Central memory CD8-positive, alpha-beta T cell (primary cell): ENCODE measurements at regions not wholly inside any gene's neighbourhood (a gene's known extent, or its start where the extent isn't known, plus 50 kb on each side); places are given as distances from the start of the nearest gene placed in this dataset.
"Not testable (repeated sequence)": the region's sequence is repeated elsewhere in the genome, so short reads cannot be mapped to it uniquely, and the experiment has no call there.

ENCODE experiments used
- ATAC-seq: fragments of 150-1000 bp; cut with Tn5 transposase; replicated peaks from 2 replicates; pipeline ENCODE4 v1.10.0; 2022; ENCODE audit warnings: mild to moderate bottlenecking, moderate FRiP score, moderate number of reproducible peaks; ENCODE audit not compliant: poor library complexity, severe bottlenecking; ENCODE audit errors: extremely low read depth
- DNase-seq, 2 donors: peaks; one replicate each; pipeline ENCODE4 v3.0.0; 2021; ENCODE audit warnings: low spot score in 2 of 2
- H3K27ac Mint-ChIP-seq: one replicate; pipeline ENCODE4 v1.8.0; 2022; ENCODE audit warnings: low read depth, mild to moderate bottlenecking, moderate library complexity, mixed read lengths
- H3K27me3 Mint-ChIP-seq: one replicate; pipeline ENCODE4 v1.8.0; 2022; ENCODE audit warnings: mixed read lengths
- H3K36me3 Mint-ChIP-seq: one replicate; pipeline ENCODE4 v1.8.0; 2022; ENCODE audit warnings: mild to moderate bottlenecking, moderate library complexity, mixed read lengths; ENCODE audit not compliant: insufficient read depth
- H3K4me1 Mint-ChIP-seq: one replicate; pipeline ENCODE4 v1.8.0; 2022; ENCODE audit warnings: mixed read lengths
- H3K4me3 Mint-ChIP-seq: one replicate; pipeline ENCODE4 v1.8.0; 2022; ENCODE audit warnings: mild to moderate bottlenecking, moderate library complexity, mixed read lengths
- H3K9me3 Mint-ChIP-seq: one replicate; pipeline ENCODE4 v1.8.0; 2022; ENCODE audit warnings: mixed read lengths

DNA sequence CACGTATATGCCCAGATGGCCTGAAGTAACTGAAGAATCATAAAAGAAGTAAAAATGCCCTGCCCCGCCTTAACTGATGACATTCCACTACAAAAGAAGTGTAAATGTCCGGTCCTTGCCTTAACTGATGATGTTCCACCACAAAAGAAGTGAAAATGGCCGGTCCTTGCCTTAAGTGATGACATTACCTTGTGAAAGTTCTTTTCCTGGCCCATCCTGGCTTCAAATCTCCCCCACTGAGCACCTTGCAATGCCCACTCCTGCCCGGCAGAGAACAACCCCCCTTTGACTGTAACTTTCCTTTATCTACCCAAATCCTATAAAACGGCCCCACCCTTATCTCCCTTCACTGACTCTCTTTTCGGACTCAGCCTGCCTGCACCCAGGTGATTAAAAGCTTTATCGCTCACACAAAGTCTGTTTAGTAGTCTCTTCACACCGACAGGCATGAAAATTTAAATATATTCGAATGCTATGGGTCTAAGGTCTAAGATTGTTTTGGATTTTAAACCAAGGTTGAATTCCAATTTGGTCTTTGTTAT is 329.3 kb upstream of the POT1 start:
- ATAC-seq, H3K27me3 Mint-ChIP-seq, H3K36me3 Mint-ChIP-seq, H3K4me3 Mint-ChIP-seq, H3K27ac Mint-ChIP-seq, H3K4me1 Mint-ChIP-seq, DNase-seq: not testable (repeated sequence)
- H3K9me3 Mint-ChIP-seq: peaks cover 32% of the 10 kb centered on the region

DNA sequence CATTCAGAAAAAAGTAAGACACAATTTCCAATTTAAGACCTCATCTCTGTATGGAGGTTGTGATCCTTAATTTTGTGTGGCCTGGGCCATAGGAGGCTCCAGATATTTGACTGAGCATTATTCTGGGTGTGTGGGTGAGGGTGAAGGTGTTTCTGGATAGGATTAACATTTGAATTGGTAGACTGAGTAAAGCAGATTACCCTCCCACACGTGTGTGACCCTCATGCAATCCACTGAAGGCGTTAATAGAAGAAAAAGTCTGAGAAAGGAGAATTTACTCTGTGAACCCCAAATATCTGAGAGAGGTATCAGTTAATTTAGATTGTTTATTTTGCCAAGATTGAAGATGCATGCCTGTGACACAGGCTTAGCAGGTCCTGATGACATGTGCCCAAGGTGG is 328.0 kb upstream of the POT1 start:
- Mint-ChIP-seq H3K9me3 (peaks cover 28% of the 10 kb centered on the region), H3K4me3 (no peak overlapping the region), H3K27ac (no peak overlapping the region), H3K4me1 (no peaks in the 10 kb centered on the region), H3K27me3 (no peaks in the 10 kb centered on the region), H3K36me3 (no peaks in the 10 kb centered on the region)
- ATAC-seq: no peak
- DNase-seq: no peak

DNA sequence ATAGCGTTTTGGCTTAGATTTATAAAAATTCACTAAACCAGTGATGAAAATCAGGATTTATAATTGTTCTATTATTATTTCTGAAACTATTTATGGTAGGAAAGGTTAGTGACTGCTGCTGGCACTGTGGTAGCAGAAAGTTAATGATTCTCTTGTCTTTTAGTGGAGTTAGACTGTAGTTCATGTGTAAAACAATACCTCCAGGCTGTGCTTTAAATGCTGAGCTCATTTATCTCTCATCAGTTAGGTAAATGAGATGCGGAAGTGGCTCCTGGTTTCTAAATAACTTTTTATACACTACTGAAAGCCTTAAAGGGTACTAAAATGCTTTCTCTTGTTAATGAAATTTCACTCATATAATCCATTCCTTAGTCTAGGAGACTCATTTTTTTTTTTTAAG is 326.8 kb upstream of the POT1 start:
- Mint-ChIP-seq H3K27me3 (no peaks in the 10 kb centered on the region), H3K4me1 (no peaks in the 10 kb centered on the region), H3K9me3 (peaks cover 32% of the 10 kb centered on the region), H3K4me3 (no peak overlapping the region), H3K36me3 (no peaks in the 10 kb centered on the region), H3K27ac (no peak overlapping the region)
- ATAC-seq: no peak
- DNase-seq: no peak

DNA sequence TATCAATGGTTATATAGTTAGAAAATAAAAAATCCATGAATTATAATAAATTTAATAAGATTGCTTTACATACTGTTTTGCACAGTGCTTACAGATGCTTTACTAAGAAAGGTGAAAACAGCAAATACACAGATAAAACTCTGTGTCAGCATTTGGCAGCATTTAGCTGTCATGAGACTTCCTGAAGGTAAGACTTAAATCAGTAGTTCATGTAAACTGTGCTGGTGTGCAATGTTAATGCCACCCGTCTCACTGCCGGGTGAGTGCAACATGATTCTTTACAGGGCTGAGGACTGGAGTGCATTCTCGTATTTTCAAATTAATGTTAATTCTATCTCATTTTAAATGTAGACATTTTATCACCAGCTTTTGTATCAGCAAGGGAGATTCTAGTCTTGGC is 326.2 kb upstream of the POT1 start:
- Mint-ChIP-seq H3K9me3 (peaks cover 26% of the 10 kb centered on the region), H3K27ac (no peak overlapping the region), H3K27me3 (no peaks in the 10 kb centered on the region), H3K36me3 (no peaks in the 10 kb centered on the region), H3K4me3 (no peak overlapping the region), H3K4me1 (no peaks in the 10 kb centered on the region)
- ATAC-seq (no peak), DNase-seq (no peak)

DNA sequence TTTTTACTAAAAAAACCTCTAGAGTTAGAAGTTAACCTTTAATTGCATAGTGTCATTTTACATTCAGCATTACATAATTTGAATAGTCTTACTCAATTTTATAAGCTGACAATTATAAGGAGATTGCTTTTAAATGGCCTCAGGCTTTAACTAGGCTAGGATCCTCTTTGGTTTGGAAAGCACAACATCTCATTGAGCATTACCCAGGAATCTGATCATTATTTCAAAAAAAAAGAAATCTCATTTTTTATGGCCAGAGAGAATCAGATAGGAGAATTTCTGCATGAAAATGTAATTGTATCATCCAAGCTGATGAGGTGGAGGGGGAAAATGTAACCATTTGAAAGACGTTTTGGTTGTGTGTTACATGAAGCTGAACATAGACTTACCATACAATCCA is 324.9 kb upstream of the POT1 start:
- H3K4me1 Mint-ChIP-seq: no peaks in the 10 kb centered on the region
- H3K9me3 Mint-ChIP-seq: peaks cover 17% of the 10 kb centered on the region
- H3K27me3 Mint-ChIP-seq: no peaks in the 10 kb centered on the region
- no peak overlapping the region for H3K4me3 Mint-ChIP-seq
- no peak for ATAC-seq
- no peak for DNase-seq
- no peaks in the 10 kb centered on the region for H3K36me3 Mint-ChIP-seq
- no peak overlapping the region for H3K27ac Mint-ChIP-seq

DNA sequence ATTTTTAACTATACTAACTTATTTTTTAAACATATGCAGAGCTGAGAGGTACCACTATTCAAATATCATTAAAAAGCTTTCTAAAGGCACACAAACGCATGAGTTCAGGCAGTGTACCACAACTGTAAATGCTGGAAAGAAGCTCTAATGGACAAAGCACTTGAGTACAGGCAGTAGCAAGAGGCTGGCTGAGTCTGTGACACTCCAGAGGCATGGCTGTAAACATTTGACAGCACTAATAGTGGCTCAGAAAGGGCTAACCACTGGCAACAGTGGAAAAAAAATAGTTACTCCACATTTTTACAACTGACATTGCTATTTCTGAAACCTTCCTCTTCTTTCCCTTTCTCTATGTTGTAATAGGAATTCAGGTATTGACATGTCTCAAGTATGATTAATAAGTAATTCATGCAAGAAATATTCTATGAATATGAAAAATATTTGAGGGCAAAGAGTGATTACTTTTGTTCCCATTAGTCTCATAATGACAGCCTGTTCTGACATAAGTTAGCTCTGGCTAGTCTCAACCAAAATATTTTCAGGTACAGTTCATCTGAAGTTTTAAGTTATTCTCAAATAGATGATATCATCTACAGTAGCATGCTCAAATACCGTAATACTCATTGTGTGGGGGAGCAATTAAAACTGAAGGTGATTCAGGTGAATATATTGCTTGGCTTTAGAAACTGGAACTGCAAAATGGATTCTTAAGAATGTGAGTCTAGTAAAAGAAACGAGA is 324.0 kb upstream of the POT1 start:
- Mint-ChIP-seq H3K4me1 (no peaks in the 10 kb centered on the region), H3K27me3 (no peaks in the 10 kb centered on the region), H3K36me3 (no peaks in the 10 kb centered on the region), H3K4me3 (no peak overlapping the region), H3K27ac (no peak overlapping the region), H3K9me3 (peaks cover 15% of the 10 kb centered on the region)
- ATAC-seq: no peak
- DNase-seq: no peak

DNA sequence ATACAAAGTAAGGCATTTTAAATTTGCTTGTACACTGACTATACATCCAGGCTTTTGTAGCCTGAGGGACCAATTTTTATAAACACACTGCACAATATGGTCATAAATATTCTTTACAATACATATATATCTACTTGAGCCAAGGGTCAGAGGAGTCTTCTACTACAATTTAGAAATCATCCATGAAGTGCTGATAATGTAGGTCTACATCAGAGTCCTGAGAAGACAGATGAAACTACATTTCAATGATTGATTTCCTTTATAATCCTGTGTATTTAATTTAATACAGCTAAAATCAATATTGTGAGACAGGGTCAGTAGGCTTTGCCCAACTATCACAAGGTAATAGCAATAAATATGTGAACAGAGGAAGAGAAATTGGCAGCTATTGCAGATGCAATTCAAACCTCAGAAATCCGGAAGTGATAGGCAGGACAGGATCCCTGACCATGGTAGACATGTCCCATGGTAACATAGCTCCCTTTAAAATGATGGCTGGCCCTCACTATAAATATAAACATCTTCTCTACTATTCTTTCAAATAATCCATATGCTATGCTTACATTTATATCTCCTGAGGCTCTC is 318.0 kb upstream of the POT1 start:
- H3K27ac Mint-ChIP-seq: no peak overlapping the region

DNA sequence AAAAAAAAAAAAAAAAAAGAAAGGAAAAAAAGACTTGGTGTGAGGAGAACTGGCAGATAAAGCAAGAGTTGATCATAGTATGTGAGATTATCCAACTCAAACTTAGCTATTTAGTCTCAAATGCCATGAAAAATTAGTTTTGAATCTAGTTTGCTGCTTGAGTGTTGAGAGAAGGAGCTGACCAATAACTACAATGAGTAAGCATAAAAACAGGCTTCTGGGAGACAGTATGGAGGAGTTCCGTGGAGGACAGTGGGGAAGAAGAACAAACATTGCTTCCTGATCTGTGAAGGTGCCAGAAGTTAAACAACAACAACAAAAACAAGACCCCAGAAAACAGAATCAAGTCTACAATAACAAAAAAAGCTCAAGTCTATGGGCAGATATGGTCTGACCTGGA is 317.1 kb upstream of the POT1 start:
- Mint-ChIP-seq H3K27ac (no peak overlapping the region), H3K36me3 (no peaks in the 10 kb centered on the region), H3K9me3 (peaks cover 9% of the 10 kb centered on the region), H3K4me3 (no peak overlapping the region), H3K27me3 (no peaks in the 10 kb centered on the region), H3K4me1 (no peaks in the 10 kb centered on the region)
- DNase-seq: no peak
- no peak for ATAC-seq

More for the DNA sequence above, 318.0 kb upstream of the POT1 start:
- no peak for ATAC-seq
- no peak for DNase-seq
- no peaks in the 10 kb centered on the region for H3K27me3 Mint-ChIP-seq
- no peaks in the 10 kb centered on the region for H3K36me3 Mint-ChIP-seq
- H3K4me1 Mint-ChIP-seq: no peaks in the 10 kb centered on the region
- peaks cover 18% of the 10 kb centered on the region for H3K9me3 Mint-ChIP-seq
- no peak overlapping the region for H3K4me3 Mint-ChIP-seq

DNA sequence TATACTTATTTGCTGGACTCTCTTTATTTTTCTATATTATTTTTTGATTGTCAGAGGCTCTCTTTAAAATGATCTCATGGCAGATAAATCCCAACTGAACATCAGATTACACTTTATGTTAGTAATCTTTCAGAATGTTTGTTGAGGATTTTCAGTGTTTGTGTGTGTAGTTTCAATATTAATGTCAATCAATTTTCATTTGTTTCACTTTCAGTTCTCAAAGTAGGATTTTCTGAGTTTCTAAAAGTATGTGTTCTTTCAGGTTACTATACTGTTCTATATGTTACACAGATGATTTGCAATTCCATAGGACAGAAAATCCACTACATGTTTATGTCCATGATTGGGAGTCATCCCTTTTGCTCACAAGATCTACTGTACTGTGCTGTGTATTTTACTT is 311.9 kb upstream of the POT1 start:
- Mint-ChIP-seq H3K9me3 (peaks cover 2% of the 10 kb centered on the region), H3K27me3 (no peaks in the 10 kb centered on the region), H3K4me3 (no peak overlapping the region), H3K4me1 (no peaks in the 10 kb centered on the region), H3K27ac (no peak overlapping the region), H3K36me3 (no peaks in the 10 kb centered on the region)
- no peak for ATAC-seq
- DNase-seq: no peak

DNA sequence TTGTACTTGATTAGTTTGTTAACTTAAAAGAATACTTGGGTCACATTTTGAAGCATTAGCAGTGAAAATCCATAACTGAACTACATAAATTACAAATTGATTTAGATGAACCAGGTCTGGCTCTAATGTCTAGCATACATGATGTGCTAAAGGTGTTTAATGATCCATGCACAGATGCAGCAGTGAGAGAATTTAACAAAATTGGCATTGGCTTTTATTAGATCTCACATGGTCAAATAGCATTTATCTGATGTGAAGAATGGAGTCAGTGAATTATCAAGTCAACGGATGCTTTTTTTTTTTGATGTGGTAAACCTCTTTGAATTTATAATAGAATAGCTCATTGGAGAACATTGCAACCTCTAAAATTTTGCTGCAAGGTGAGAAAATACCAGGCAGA is 293.0 kb upstream of the POT1 start:
- H3K36me3 Mint-ChIP-seq: peaks cover 2% of the 10 kb centered on the region
- no peaks in the 10 kb centered on the region for H3K4me1 Mint-ChIP-seq
- DNase-seq (no peak), ATAC-seq (no peak)
- H3K4me3 Mint-ChIP-seq: no peak overlapping the region
- H3K27me3 Mint-ChIP-seq: no peaks in the 10 kb centered on the region
- no peak overlapping the region for H3K27ac Mint-ChIP-seq
- peaks cover 6% of the 10 kb centered on the region for H3K9me3 Mint-ChIP-seq

DNA sequence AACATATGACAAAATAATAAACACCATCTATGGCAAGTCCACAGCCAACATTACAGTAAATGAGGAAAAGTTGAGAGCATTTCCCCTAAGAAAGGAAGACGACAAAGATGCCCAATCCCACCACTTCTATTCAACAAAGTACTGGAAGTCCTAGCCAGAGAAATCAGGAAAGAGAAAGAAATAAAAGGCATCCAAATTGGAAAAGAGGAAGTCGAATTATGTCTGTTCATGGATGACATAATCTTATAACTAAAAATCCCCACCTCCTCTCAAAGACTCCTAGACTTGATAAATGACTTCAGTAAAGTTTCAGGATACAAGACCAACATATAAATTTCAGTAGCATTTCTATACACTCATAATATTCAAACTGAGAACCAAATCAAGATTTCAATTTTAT is 288.5 kb upstream of the POT1 start:
- H3K27ac Mint-ChIP-seq: no peak overlapping the region
- H3K4me3 Mint-ChIP-seq: no peak overlapping the region

DNA sequence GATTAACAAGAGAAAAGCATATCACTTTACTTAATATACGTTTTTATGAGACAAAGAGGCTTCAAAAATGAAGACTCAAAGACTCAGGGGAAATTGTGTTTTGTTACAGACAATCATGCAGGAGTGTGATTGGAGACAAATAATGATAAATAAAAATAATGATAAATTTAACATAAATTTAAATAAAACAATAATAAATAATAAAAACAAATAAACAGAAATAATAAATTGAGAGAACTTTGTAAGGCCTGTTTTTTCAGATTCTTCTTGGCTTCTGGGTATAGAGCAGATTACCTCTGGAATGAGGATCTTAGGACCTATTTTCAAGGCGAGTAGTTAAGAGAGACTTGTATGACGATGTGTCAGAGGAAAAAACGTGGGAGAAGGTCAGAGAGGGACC is 271.4 kb upstream of the POT1 start:
- no peak for ATAC-seq
- H3K4me1 Mint-ChIP-seq: no peaks in the 10 kb centered on the region
- H3K27me3 Mint-ChIP-seq: no peaks in the 10 kb centered on the region
- no peak for DNase-seq
- H3K4me3 Mint-ChIP-seq: no peak overlapping the region
- H3K9me3 Mint-ChIP-seq: peaks cover under 1% of the 10 kb centered on the region
- no peak overlapping the region for H3K27ac Mint-ChIP-seq
- no peaks in the 10 kb centered on the region for H3K36me3 Mint-ChIP-seq

More for the DNA sequence above, 288.5 kb upstream of the POT1 start:
- Mint-ChIP-seq H3K4me1 (no peaks in the 10 kb centered on the region), H3K9me3 (peaks cover 20% of the 10 kb centered on the region), H3K27me3 (no peaks in the 10 kb centered on the region), H3K36me3 (no peaks in the 10 kb centered on the region)
- ATAC-seq (no peak), DNase-seq (no peak)

DNA sequence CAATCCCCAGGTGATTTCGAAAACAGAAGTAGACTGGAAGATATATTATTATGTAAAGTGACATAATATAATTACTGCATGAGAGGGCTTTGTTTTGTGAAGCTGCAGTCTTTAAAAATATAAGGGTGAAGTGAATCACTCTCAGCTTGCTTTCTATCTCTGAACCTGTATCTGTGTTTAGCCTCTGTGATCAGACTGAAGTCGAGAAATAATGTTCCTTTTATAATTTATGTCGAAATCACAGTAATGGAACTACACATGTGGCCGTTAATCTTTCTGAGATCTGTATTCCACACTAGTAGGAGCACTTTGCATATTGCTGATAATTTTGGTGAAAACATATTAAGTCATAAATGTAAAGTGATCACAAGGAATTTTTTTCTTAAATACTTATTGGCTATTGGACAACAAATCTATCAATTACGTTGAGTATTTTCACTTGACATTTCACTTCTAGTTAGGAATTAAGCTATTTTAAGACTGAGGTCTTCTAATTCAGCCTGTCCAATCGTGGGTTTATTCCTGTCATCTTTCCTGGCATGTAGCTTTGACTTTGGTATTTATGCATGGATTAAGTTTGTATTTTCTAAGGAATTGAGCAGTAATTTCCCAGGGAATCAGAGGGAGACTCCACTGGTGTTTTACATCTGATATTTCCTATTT is 268.2 kb upstream of the POT1 start:
- Mint-ChIP-seq H3K4me3 (no peak overlapping the region), H3K27me3 (no peaks in the 10 kb centered on the region), H3K36me3 (no peaks in the 10 kb centered on the region), H3K27ac (no peak overlapping the region), H3K4me1 (no peaks in the 10 kb centered on the region), H3K9me3 (peaks cover 4% of the 10 kb centered on the region)
- ATAC-seq (no peak), DNase-seq (no peak)
